Posterior vena cava (tissue), 2 donors: ENCODE measurements at regions not wholly inside any gene's neighbourhood (a gene's known extent, or its start where the extent isn't known, plus 50 kb on each side); places are given as distances from the start of the nearest gene placed in this dataset.

Source experiments
- DNase-seq: peaks from one replicate; pipeline ENCODE4 v3.0.0-alpha.2; 2020; ENCODE audit warnings: low spot score
- intact Hi-C, 2 donors: fragments of 100-400 bp; cut with DNase I; formaldehyde crosslinking; loops; one replicate each; pipeline versions ENCODE4 v1.14.1 to v1.14.2; 2022 to 2023
- donor health status: DM: yes; HTN: yes; CAD: no.
- donor health status: DM: yes; HTN: yes; CAD: no.

DNA sequence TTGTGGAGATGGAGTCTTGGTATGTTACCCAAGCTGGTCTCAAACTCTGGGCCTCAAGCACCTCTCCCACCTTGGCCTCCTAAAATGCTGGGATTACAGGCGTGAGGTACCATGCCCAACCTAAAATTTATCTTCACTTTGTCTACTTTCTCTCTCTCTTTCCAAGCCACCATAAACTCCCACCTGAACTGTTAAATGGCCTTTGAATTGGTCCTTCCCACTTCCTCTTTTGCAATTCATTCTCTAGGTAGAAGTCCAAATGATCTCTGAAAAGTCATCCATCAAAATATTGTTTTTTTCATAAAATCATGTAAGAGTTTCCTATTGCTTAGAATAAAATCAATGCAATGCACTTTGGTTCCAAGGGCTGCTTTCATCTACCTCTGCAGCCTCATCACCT lies 90.1 kb upstream of the CELF2 start:
- no peak for DNase-seq
- intact Hi-C loops: no loop called here

DNA sequence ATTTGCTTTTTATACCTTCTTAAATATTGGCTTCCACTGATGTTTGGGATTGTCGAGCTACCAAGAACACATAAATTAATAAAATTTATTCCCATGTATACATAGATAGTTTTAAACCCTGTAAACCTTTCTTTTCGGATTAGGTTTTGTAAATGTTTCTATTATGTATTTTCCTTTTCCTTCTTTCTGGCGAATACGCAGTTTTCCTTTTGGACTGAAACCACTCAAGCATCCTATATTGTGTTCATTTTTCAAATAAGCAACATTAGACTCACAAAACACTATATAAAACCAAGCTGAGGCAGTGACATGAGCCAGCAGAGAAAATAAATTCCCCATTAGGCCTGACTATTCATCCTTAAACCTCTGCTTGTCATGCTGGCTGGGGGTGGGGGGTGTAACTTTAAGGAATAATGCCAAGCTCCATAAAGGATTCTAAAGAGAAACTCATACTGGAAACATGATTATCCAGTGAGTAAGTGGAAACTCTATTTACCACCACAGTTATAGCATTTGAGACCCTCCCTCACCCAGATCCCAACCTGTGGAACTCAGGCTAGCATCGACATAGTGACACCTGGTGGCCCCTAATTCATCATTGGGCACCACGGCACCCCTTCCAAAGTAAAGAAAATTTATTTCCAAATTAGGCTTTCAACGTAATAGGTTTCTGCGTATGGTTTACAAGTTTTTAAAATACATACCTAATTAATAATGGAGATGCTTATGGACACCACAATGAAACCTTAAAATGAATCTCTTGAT lies 86.5 kb upstream of the CELF2 start:
- DNase-seq: no peak
- intact Hi-C loops: no loop called here

DNA sequence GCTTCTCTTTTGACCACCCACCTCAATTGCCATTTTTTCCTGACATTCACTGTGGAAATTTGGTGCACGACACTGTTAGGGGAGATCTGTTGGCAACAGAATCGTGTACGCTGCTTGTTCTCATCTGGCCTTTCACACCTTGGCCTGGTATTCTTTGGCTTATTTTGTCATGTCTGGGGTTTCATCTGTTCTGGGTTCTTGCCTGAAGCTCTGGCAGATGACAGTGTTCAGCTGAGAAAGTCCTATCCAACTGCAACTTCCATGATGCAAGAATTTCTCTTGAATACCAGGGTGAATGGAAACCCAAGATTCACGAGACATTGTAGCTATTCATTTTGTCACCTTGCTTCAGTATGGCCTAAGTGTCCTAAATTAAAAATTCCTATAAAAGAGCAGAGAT lies 82.6 kb upstream of the CELF2 start:
- no peak for DNase-seq
- intact Hi-C loops: no loop called here

DNA sequence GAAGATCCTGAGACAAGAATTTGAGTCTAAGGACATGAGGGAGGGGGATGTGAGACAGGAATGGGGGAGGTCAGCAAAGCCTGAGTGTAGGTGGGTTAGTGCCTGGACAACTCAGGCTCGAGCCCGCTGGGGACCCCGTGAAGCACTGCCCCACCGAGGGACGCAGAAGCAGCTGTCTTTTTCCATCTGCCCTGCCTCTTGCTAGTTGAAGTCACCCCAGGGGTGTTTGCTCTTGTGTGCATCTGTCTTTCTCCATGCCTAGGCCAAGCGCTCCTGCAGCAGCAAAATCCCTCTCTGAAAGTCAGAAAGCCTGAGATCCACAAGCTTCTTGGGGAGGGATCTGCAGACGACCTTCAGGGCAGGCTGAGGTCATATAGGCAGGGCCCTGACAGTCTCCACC lies 79.0 kb upstream of the CELF2 start:
- intact Hi-C loops: no loop called here

DNA sequence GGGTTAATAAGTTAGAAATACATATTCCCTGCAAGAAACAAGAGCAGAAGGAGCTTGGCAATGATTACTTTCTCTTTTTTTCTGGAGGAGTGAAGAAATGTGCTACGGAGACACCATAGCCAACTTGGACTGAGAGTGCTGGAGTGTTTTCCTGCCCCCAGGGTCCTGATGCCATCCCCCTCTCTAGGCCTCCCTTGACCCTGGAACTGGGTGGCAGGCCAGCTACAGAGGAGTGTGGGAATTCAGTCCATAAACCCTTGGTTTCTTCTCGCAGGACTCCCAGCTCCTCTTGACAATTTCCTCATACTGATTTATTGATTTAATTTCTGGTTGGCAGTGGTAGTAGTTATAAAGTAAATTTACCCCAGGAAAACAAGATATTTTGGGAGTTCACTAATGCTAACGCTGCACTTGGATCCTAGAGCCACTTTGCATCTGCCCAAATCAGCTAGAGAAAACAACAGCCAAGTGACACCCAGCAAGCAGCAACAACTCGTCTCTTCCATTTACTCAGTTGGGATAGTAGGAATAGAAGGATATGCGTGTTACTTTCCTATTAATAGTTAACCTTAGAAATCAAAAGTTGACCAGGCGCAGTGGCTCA lies 76.4 kb upstream of the CELF2 start:
- DNase-seq: no peak
- intact Hi-C loops: no loop called here

More for the DNA sequence above, 79.0 kb upstream of the CELF2 start:
- no peak for DNase-seq

DNA sequence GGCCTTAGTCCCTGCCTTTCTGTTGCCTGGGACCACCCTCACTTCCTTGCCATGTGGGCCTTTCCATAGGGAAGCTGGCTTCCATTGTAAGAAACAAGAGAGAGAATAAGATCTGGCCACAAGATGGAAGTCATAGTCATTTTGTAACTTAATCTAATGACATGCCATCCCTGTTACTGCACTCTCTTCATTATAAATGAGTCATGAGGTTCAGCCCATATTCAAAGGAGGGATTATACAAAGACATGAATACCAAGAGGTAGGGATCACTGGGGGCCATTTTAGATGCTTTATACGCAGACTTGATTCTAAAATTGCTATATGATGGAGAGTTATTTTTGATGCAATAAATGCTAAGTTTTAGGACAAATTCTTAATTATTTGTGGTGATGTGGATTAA lies 75.2 kb upstream of the CELF2 start:
- intact Hi-C loops: no loop called here

DNA sequence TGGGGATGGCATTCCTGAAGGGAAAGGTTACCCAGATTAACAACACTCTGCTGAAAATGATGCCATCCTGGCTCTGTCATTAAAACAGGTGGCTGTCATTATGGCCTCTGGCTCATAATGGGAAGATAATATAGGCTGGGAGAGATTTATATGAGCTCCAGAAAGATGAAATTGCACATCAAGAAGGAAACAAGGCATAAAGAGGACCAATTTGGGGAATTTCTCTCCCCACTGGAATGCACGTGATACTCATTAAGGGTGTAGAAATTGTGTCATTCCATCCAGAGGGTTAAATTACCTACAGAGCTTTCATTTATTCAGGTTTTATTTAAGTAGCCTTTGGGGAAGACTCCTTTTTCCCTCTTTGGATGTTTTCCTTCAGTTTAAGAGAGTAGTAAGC lies 71.6 kb upstream of the CELF2 start:
- intact Hi-C loops: no loop called here
- no peak for DNase-seq

More for the DNA sequence above, 75.2 kb upstream of the CELF2 start:
- no peak for DNase-seq

DNA sequence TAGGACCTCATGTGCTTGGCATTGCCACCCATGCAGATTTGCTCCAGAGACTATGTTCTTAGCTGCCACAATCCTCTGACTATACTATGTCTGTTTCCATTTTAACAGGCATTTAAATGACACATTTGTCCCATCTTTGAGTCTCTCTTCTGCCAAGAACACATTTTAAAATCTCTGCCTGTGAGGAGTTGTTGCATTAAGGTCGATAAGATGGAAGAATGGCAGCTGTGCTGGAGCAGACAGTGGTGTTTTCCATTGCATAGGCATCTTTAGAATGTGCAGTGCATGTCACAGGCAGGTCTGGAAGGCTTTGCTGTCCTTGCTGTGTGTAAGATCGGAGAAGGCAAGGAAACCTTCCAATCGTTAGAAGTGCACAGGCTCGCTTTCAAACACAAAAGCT lies 70.9 kb upstream of the CELF2 start:
- intact Hi-C loops: no loop called here
- no peak for DNase-seq

DNA sequence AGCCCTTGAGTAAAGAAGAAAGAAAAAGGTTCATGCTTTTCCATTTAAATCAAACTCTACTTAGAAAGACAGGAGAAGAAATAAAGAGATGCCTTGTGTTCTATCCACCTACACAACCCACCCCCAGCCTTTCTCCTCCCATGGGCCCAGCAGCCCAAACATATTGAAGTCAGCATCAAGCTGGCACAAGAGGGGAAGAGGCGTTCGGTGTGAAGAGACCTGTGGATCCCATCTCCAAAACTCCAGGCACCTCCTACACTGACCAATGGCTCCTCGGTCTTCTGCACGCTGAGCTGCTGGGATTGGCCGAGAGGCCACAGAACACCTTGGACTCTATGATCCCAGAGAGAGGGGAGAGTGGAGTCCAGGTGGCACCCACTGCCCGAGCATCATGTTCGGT lies 66.0 kb upstream of the CELF2 start:
- DNase-seq: no peak
- intact Hi-C loops: no loop called here

DNA sequence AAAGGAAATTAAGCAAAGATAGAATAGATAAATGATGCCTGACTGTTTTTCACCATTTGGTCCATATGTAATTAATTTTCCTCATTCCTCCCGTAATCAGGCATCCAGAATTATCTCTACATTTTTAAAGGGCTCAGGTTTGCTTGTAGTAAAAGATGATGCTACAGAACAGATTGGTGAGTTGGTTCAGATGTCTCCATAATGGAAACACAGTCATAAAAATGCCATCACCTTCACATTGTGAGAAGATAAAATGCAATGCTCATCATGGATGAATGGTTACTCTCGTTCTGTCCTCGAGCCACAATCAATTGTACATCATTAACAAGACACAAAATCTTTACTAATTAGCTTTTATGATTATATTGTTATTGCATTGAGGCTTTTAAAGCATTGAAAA lies 64.9 kb upstream of the CELF2 start:
- no peak for DNase-seq
- intact Hi-C loops: no loop called here

DNA sequence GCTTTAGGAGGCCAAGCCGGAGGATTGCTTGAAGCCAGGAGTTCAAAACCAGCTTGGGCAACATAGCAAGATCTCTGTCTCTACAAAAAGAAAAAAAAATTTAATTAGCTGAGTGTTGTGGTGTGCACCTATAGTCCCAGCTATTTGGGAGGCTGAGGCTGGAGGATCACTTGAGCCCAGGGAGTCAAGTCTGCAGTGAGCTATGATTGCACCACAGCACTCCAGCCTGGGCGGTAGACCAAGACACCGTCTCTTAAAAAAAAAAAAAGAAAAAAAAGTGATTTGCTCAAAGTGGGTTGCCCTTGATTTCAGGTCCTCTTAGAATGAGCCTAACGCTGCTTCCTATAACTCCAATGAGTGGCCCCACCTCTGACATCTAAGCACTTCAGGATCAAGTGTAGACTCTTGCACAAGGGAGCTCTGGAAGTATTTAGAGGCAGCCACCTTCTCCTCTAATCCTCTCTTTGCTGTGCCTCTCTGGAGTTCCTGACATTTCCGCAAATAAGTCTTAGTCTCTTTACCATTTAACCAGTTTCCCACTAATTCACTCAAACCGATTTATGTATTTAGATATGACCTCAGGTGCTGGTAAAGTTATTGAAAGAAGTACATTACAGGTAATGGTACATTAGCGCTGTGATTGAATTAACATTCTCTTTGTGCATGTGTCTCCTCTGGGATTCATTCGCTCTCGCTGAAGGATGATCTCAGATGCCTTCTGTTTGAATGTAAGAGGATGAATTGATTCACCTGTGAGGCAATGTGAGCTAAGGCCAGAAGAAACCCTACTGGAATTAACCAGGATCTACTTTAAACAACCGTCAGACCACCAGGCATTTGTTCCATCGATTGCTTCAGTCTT lies 60.8 kb upstream of the CELF2 start:
- intact Hi-C loops: no loop called here
- no peak for DNase-seq

DNA sequence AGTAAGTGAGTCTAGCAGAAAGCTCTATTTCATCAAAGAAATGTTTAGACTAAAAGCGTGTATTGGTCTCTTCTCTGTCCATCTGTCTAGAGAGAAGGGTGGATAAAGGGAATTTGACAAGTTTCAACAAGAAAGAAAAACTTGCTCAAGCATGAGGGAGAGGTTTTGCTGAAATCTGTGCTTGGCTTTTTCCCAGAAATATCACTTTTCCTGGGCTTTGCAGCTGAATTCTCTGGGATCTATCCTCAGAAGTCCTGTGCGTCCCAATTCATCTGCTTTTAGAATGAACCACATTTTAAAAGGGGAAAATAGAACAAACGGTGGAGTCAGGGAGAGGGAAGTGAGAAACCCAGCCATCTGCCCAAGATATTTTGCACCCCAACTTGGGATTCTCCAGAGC lies 59.6 kb upstream of the CELF2 start:
- intact Hi-C loops: no loop called here
- no peak for DNase-seq

DNA sequence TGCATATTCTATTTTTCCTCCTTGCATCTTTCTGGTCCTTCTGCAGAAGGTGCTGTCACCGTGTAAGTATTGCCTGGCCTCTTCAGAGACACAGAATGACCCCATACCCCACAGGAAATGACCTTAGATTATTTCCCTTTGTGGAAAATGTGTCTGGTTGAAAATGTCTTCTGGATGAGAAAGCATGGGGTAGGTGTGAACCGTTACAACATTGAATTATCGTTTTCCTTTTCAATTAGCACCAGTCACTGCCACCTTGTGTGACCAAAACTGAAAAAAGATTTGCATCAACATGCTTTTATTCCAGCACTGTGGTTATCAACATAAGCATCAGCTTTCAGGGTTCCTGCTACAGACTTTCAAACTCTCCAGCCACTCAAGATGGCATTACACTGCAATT lies 58.0 kb upstream of the CELF2 start:
- DNase-seq: no peak
- intact Hi-C loops: no loop called here

DNA sequence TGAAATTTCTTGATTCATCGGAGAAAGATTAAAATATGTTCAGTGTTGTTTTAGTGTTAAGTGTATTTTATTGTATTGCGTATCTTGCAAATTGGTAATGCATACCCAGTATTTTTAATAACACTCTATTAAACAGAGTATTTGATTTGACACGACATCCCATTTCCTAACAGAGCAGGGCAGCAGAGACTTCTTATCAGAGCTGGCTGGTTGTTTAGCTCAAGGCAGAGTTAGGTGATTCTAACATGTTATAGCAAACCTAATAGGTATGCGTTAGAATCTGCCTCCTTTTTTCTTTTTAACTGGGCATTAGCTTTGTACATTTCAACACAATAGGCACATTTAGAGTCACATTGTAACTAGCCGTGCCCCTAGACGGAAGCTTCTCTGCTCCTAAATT lies 57.1 kb upstream of the CELF2 start:
- no peak for DNase-seq
- intact Hi-C loops: no loop called here

DNA sequence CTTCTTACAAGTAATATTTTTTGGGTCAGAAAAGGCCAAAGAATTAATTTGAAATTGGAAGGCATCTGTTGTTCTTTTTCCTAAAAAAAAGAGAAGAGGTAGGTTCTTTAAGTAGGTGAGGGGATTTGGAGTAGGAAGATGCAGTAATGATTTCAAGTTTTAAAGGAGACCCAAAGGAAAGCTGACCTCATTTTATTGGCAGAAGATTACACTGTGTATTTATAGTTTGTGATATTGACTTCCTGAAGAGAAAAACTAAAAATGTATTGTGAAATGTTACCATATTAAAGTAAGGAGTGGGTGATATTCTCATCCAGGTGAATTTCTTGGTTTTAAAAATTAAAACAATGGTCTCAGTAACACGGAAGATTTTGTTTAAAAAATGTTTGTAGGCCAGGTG lies 56.6 kb upstream of the CELF2 start:
- no peak for DNase-seq
- intact Hi-C loops: no loop called here

DNA sequence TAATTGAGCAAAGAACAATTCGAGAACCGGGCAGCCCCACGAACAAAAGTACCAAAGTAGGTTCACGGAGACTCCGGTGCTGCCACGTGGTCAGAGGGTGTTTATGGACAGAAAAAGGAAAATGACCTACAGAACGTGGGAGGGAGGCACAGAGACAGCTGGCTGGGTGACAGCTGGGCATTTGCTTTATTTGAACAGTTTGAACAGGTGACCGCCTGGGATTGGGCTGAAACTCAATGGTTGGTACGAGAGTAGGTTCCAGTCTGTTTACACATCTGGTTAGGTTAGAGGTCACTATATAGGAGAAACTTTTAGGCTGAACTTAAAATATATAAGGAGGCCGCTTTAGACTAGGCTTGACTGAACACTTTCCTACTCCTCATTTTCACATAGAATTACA lies 50.6 kb upstream of the CELF2 start:
- intact Hi-C loops: no loop called here
- DNase-seq: no peak

DNA sequence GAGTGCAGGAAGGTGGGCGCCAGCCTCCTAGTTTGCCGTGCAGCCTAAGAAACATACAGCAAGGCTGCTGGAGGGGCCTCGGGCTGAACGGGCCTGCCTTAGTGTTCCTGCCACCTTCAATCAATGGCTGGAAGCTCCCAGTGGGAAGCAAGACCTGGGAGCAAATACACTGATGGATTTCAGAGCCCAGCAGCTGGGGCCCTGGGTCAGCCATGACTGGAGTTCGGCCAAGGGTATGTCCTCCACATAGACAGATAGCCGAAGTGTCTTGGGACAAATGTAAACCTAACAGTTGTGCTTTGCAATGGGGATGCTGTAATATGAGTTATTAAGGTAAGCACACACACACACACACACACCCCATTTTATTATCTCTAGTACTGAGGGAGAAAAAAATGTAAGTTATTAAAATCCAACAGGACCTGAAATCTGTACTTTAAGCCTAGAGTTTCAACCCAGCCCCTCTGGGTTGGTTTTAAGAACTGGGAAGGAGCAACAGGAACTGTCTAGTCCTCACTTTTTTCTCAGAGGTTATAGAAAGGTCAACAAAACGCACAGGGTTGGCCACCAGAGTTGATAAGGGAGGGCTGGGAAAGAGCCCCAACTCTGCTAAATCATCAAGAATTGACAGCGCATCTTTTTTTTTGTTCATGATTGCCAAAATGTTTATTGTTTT lies 50.0 kb upstream of the CELF2 start:
- DNase-seq: no peak
- intact Hi-C loops: no loop called here
